NB4 (cell line): ENCODE measurements at regions not wholly inside any gene's neighbourhood (a gene's known extent, or its start where the extent isn't known, plus 50 kb on each side); places are given as distances from the start of the nearest gene placed in this dataset.

Source experiments
- CTCF ChIP-seq: IDR thresholded peaks from one replicate; pipeline ENCODE4 v1.5.1; 2012; ENCODE audit warnings: low read depth, low read length
- MAX ChIP-seq: IDR thresholded peaks from 2 replicates; pipeline ENCODE4 v1.6.1; 2011; ENCODE audit warnings: low read depth, low read length
- MYC ChIP-seq: IDR thresholded peaks from 2 replicates; pipeline ENCODE4 v1.6.1; 2011; ENCODE audit warnings: low read depth, low read length
- POLR2A ChIP-seq: IDR thresholded peaks from 2 replicates; pipeline ENCODE4 v1.6.1; 2011; ENCODE audit warnings: mild to moderate bottlenecking; ENCODE audit not compliant: insufficient read length; ENCODE audit errors: extremely low read depth

DNA sequence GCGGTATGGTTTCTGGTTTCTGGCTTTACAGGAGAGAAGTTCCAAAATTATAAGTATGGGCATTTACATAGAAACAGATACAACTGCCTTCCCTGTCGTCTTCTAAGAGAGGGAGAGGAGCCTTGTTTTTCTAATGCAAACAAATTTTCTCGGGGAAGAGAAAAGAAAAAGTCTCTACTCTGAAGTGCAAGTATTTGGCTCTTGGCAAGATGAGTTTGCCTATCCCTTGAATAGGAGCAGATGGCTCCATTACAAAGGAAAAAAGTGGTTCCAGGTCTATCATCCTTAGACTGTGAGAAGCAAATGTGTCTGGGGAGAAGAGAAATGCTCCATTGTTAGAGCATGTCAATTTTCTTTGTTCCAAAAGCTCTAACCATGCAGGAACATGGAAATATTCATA is 455.6 kb downstream of the BUD13 start:
- no peak for TF ChIP-seq CTCF
- no peak for TF ChIP-seq POLR2A
- TF ChIP-seq MAX: no peak
- TF ChIP-seq MYC: no peak
